Upper lobe of right lung (tissue), 1 donor: ENCODE measurements at regions not wholly inside any gene's neighbourhood (a gene's known extent, or its start where the extent isn't known, plus 50 kb on each side); places are given as distances from the start of the nearest gene placed in this dataset.
A peak's percentile ranks its signal among the peaks of the same experiment; 100 is the strongest.

ENCODE experiments used
- ATAC-seq: fragments of 200-7000 bp; cut with Tn5 transposase; one replicate; pipeline ENCODE4 v1.9.1; 2020; ENCODE audit warnings: mild to moderate bottlenecking, moderate library complexity
- DNase-seq: peaks from one replicate; pipeline ENCODE4 v3.0.0-alpha.2; 2020
- H3K27ac ChIP-seq: fragments of 200-600 bp; one replicate; pipeline ENCODE4 v1.8.0; 2022
- H3K27me3 ChIP-seq: fragments of 200-600 bp; one replicate; pipeline ENCODE4 v1.8.0; 2022; ENCODE audit warnings: mild to moderate bottlenecking
- H3K36me3 ChIP-seq: fragments of 200-600 bp; one replicate; pipeline ENCODE4 v1.8.0; 2022
- H3K4me1 ChIP-seq: fragments of 200-600 bp; one replicate; pipeline ENCODE4 v1.8.0; 2022
- H3K4me3 ChIP-seq: fragments of 200-600 bp; one replicate; pipeline ENCODE4 v1.8.0; 2022; ENCODE audit warnings: mild to moderate bottlenecking
- H3K9me3 ChIP-seq: fragments of 200-600 bp; one replicate; pipeline ENCODE4 v1.8.0; 2022
- intact Hi-C: fragments of 100-400 bp; cut with DNase I; formaldehyde crosslinking; loops from one replicate; pipeline ENCODE4 v1.11.0; 2022
- TF ChIP-seq, protein P1 (sequence below): fragments of 200-600 bp; IDR thresholded peaks from one replicate; pipeline ENCODE4 v1.8.0; 2022; ENCODE audit warnings: antibody characterized with exemption
- donor health status: DM: no; HTN: yes; CAD: no; lungs with severe emphysema.

DNA sequence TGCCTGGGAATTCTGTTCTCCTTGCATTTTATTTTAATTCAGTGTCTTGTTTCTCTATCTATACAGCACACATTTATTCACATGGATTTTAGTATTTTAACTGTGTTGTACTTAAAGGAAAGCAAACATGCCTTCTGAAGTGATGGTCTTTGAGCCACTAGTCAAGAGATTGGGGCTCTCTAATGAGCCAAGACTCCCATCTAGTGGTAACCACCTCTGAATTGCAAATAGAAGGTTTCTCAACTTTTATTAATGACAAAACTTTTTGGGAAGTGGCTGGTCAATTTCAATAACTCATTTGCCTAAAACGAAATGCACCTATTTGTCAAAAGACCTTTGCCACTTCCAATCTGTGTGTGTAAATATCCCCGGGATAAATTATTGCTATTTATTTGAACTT lies 199.6 kb downstream of the LTN1 start:
- no peaks in the 10 kb centered on the region for H3K9me3 ChIP-seq
- no peaks in the 10 kb centered on the region for H3K4me1 ChIP-seq
- intact Hi-C loops, result no loop called here
- H3K27ac ChIP-seq, result no peak overlapping the region
- TF ChIP-seq, protein P1, sequence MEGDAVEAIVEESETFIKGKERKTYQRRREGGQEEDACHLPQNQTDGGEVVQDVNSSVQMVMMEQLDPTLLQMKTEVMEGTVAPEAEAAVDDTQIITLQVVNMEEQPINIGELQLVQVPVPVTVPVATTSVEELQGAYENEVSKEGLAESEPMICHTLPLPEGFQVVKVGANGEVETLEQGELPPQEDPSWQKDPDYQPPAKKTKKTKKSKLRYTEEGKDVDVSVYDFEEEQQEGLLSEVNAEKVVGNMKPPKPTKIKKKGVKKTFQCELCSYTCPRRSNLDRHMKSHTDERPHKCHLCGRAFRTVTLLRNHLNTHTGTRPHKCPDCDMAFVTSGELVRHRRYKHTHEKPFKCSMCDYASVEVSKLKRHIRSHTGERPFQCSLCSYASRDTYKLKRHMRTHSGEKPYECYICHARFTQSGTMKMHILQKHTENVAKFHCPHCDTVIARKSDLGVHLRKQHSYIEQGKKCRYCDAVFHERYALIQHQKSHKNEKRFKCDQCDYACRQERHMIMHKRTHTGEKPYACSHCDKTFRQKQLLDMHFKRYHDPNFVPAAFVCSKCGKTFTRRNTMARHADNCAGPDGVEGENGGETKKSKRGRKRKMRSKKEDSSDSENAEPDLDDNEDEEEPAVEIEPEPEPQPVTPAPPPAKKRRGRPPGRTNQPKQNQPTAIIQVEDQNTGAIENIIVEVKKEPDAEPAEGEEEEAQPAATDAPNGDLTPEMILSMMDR, result peak; percentile 36
- ATAC-seq (no peak), DNase-seq (no peak)
- no peaks in the 10 kb centered on the region for H3K27me3 ChIP-seq
- H3K36me3 ChIP-seq, result no peaks in the 10 kb centered on the region
- no peak overlapping the region for H3K4me3 ChIP-seq

DNA sequence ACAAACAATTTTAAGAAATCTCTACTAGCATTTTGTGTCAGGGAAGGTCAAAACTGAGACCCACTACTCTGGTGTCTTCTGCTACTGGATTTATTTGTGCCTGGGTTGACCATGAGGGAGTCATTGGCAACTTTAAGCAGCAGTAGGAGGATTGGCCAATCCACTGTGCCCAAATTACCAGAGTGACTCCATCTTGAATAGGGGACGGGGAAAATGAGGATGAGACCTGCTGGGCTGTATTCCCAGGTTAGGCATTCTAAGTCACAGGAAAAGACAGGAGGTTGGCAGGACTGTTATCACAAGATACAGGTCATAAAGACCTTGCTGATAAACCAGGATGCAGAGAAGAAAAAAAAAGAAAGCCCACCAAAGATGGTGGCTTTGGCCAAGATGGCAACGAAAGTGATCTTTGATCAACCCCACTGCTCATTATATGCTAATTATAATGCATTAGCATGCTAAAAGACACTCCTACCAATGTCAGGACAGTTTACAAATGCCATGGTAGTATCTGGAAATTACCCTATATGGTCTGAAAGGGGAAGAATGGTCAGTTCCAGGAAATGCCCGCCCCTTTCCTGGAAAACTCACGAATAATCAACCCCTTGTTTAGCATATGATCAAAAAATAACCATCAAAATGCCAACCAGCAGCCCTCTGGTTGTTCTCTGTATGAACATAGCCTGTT lies 200.9 kb downstream of the LTN1 start:
- TF ChIP-seq, protein P1, result no peak
- Histone ChIP-seq H3K36me3 (no peaks in the 10 kb centered on the region), H3K9me3 (no peaks in the 10 kb centered on the region), H3K27me3 (no peaks in the 10 kb centered on the region), H3K27ac (no peak overlapping the region), H3K4me1 (no peaks in the 10 kb centered on the region), H3K4me3 (no peak overlapping the region)
- intact Hi-C loops, result no loop called here
- ATAC-seq, result no peak
- no peak for DNase-seq

DNA sequence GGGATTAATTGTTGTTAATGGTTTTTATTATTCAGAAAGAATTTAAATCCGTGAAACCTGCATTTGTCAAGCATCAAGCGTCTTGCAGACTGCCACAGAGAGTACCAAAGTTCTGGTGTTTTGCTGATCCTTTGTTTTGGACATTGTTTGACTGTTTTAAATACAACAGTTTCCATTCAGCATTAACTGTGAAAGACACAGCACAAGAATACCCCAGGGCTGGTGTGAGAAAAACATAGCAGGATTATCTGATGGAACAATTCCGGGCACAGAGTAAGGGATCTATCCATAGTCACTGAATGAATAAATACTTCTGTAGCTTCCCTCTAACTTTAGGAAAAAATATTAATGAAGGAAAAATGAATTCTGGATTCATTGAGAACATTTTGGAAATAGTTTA lies 202.3 kb downstream of the LTN1 start:
- no peaks in the 10 kb centered on the region for H3K36me3 ChIP-seq
- DNase-seq (no peak), ATAC-seq (no peak)
- no peak overlapping the region for H3K27ac ChIP-seq
- TF ChIP-seq, protein P1, result no peak
- intact Hi-C loops, result no loop called here
- no peaks in the 10 kb centered on the region for H3K9me3 ChIP-seq
- H3K4me3 ChIP-seq, result no peak overlapping the region
- no peaks in the 10 kb centered on the region for H3K4me1 ChIP-seq
- H3K27me3 ChIP-seq, result no peaks in the 10 kb centered on the region

DNA sequence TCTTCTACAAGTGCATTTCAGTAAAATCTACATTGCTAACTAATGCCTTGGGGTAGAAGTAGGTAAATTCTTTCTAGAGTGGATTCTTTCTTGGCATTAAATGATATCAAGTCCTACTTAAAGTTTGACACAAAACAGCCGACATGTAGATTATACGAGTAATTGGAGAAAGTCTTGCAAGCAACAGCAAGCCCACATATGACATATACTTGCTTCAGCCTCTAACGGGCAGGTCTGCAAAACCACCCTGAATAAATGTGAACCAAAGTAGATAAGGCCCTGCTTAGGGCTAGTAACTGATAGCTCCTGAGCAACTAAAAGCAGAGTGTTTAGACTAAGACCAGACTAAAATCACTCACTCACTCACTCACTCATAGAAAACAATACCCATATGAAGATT lies 203.2 kb downstream of the LTN1 start:
- no peak overlapping the region for H3K27ac ChIP-seq
- H3K36me3 ChIP-seq, result no peaks in the 10 kb centered on the region
- intact Hi-C loops, result no loop called here
- H3K9me3 ChIP-seq, result no peaks in the 10 kb centered on the region
- TF ChIP-seq, protein P1, result no peak
- no peak for DNase-seq
- ATAC-seq, result no peak
- H3K27me3 ChIP-seq, result no peaks in the 10 kb centered on the region
- no peaks in the 10 kb centered on the region for H3K4me1 ChIP-seq
- H3K4me3 ChIP-seq, result no peak overlapping the region

DNA sequence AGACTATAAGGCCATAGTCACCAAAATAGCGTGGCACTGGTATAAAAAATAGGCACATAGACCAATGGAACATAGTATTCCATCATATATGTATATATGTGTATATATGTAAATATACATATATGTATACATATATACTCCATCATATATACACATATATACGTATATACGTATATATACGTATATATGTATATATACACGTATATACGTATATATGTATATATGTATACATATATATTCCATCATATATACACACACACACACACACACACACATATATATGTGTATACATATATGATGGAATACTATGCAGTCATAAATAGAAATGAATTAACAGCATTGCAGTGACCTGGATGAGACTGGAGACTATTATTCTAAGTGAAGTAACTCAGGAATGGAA lies 204.6 kb downstream of the LTN1 start:
- no peaks in the 10 kb centered on the region for H3K4me1 ChIP-seq
- H3K27me3 ChIP-seq, result no peaks in the 10 kb centered on the region
- no peak for ATAC-seq
- H3K27ac ChIP-seq, result no peak overlapping the region
- intact Hi-C loops, result no loop called here
- no peak for DNase-seq
- TF ChIP-seq, protein P1, result no peak
- no peaks in the 10 kb centered on the region for H3K9me3 ChIP-seq
- H3K4me3 ChIP-seq, result no peak overlapping the region
- H3K36me3 ChIP-seq, result no peaks in the 10 kb centered on the region

DNA sequence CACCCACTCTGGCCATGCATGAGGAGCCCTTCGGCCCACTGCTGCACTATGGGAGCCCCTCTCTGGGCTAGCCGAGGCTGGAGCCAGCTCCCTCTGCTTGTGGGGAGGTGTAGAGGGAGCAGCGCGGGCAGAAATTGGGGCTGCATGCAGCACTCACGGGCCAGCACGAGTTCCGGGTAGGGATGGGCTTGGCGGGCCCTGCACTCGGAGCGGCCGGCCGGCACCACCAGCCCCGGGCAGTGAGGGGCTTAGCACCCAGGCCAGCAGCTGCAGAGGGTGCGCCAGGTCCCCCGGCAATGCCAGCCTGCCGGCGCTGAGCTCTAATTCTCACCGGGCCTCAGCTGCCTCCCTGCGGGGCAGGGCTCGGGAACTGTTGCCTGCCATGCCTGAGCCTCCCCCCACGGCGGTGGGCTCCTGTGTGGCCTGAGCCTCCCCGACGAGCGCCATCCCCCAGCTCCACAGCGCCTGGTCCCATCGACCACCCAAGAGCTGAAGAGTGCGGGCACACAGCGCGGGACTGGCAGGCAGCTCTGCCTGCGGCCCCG lies 209.0 kb downstream of the LTN1 start:
- no peaks in the 10 kb centered on the region for H3K4me1 ChIP-seq

More for the DNA sequence above, 209.0 kb downstream of the LTN1 start:
- Histone ChIP-seq H3K9me3 (no peaks in the 10 kb centered on the region), H3K27me3 (no peaks in the 10 kb centered on the region), H3K27ac (no peak overlapping the region), H3K36me3 (no peaks in the 10 kb centered on the region), H3K4me3 (no peak overlapping the region)
- ATAC-seq (no peak), DNase-seq (peak; percentile 55)
- TF ChIP-seq, protein P1, result no peak
- intact Hi-C loops, result no loop called here
